Adrenal gland (tissue), 5 donors: ENCODE measurements at regions not wholly inside any gene's neighbourhood (a gene's known extent, or its start where the extent isn't known, plus 50 kb on each side); places are given as distances from the start of the nearest gene placed in this dataset.

ENCODE experiments used
- CTCF ChIP-seq, 6 experiments: fragments of 450-650 bp in 4 of 6; fragments of 200-600 bp in 2 of 6; sonication (generic) in 1 of 6; IDR thresholded peaks; 1 replicate in 5 of 6; 2 replicates in 1 of 6; pipeline versions ENCODE4 v1.5.1 to v1.8.0; 2016 to 2021; ENCODE audit warnings: antibody characterized with exemption in 6 of 6, mild to moderate bottlenecking in 2 of 6, moderate library complexity in 1 of 6
- POLR2A ChIP-seq, 2 donors: fragments of 450-650 bp; IDR thresholded peaks; one replicate each; pipeline ENCODE4 v1.6.1; 2017; ENCODE audit warnings: antibody characterized with exemption in 2 of 2, mild to moderate bottlenecking in 2 of 2, moderate library complexity in 1 of 2
- donor health status: DM: no; HTN: no; CAD: no.

- TF ChIP-seq POLR2A (IDR thresholded peaks at IDR 0.05) (no peak), CTCF (IDR thresholded peaks at IDR 0.05) (no peak)
These were observed 89.5 kb downstream of the UGCG start for GRCh38 chr9:111986035-111986556.
